ENCODE measurements at regions not wholly inside any gene's neighbourhood (a gene's known extent, or its start where the extent isn't known, plus 50 kb on each side); places are given as distances from the start of the nearest gene placed in this dataset.

- no peaks in the 10 kb centered on the region for H3K36me3 ChIP-seq
- no peak for DNase-seq
- H3K4me3 ChIP-seq = no peak overlapping the region
- no peaks in the 10 kb centered on the region for H3K27me3 ChIP-seq
- H3K4me1 ChIP-seq = no peaks in the 10 kb centered on the region
- H3K9me3 ChIP-seq = no peaks in the 10 kb centered on the region
- H3K27ac ChIP-seq = no peak overlapping the region
- TF ChIP-seq, protein P1, sequence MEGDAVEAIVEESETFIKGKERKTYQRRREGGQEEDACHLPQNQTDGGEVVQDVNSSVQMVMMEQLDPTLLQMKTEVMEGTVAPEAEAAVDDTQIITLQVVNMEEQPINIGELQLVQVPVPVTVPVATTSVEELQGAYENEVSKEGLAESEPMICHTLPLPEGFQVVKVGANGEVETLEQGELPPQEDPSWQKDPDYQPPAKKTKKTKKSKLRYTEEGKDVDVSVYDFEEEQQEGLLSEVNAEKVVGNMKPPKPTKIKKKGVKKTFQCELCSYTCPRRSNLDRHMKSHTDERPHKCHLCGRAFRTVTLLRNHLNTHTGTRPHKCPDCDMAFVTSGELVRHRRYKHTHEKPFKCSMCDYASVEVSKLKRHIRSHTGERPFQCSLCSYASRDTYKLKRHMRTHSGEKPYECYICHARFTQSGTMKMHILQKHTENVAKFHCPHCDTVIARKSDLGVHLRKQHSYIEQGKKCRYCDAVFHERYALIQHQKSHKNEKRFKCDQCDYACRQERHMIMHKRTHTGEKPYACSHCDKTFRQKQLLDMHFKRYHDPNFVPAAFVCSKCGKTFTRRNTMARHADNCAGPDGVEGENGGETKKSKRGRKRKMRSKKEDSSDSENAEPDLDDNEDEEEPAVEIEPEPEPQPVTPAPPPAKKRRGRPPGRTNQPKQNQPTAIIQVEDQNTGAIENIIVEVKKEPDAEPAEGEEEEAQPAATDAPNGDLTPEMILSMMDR (IDR thresholded peaks at IDR 0.05) = no peak
- TF ChIP-seq POLR2A (IDR thresholded peaks at IDR 0.05) = no peak
Measured at GRCh38 chr18:68431111-68431921, 283.6 kb downstream of the TMX3 start.

- Histone ChIP-seq H3K4me3 (no peak overlapping the region), H3K27me3 (no peaks in the 10 kb centered on the region), H3K9me3 (no peaks in the 10 kb centered on the region), H3K4me1 (no peaks in the 10 kb centered on the region), H3K27ac (no peak overlapping the region), H3K36me3 (no peaks in the 10 kb centered on the region)
- no peak for DNase-seq
- no peak for TF ChIP-seq POLR2A (IDR thresholded peaks at IDR 0.05)
- TF ChIP-seq, protein P1 (IDR thresholded peaks at IDR 0.05) = no peak
Measured at GRCh38 chr18:68429841-68430240, 285.1 kb downstream of the TMX3 start.

DNA sequence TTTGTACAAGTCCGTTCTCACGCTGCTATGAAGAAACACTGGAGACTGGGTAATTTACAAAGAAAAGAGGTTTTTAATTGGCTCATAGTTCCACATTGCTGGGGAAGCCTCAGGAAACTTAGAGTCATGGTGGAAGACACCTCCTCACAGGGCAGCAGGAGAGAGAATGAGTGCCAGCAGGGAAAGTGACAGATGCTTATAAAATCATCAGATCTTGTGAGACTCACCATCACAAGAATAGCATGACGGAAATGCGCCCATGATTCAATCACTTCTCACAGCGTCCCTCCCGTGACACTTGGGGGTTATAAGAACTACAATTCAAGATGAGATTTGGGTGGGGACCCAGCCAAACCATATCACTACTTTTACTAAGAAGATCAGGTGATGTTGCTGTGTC, 285.8 kb downstream of the TMX3 start:
- TF ChIP-seq, protein P1 (IDR thresholded peaks at IDR 0.05) = no peak
- TF ChIP-seq POLR2A (IDR thresholded peaks at IDR 0.05) = no peak
- Histone ChIP-seq H3K27me3 (no peaks in the 10 kb centered on the region), H3K36me3 (no peaks in the 10 kb centered on the region), H3K9me3 (no peaks in the 10 kb centered on the region), H3K27ac (no peak overlapping the region), H3K4me1 (no peaks in the 10 kb centered on the region), H3K4me3 (no peak overlapping the region)
- no peak for DNase-seq

GRCh38 chr18:68428661-68429060, 286.2 kb downstream of the TMX3 start:
- H3K36me3 ChIP-seq = no peaks in the 10 kb centered on the region
- H3K27ac ChIP-seq = no peak overlapping the region
- no peak for TF ChIP-seq POLR2A (IDR thresholded peaks at IDR 0.05)
- TF ChIP-seq, protein P1 (IDR thresholded peaks at IDR 0.05) = no peak
- H3K4me1 ChIP-seq = no peaks in the 10 kb centered on the region
- DNase-seq = no peak
- H3K9me3 ChIP-seq = no peaks in the 10 kb centered on the region
- H3K4me3 ChIP-seq = no peak overlapping the region
- no peaks in the 10 kb centered on the region for H3K27me3 ChIP-seq

- Histone ChIP-seq H3K4me3 (no peak overlapping the region), H3K27ac (no peak overlapping the region), H3K9me3 (no peaks in the 10 kb centered on the region), H3K36me3 (no peaks in the 10 kb centered on the region), H3K4me1 (no peaks in the 10 kb centered on the region), H3K27me3 (no peaks in the 10 kb centered on the region)
- TF ChIP-seq, protein P1 (IDR thresholded peaks at IDR 0.05) = no peak
- no peak for TF ChIP-seq POLR2A (IDR thresholded peaks at IDR 0.05)
- no peak for DNase-seq
Measured at GRCh38 chr18:68427951-68428401, 286.9 kb downstream of the TMX3 start.

All from Peyer's patch (tissue), 4 donors.